ENCODE measurements at regions not wholly inside any gene's neighbourhood (a gene's known extent, or its start where the extent isn't known, plus 50 kb on each side); places are given as distances from the start of the nearest gene placed in this dataset.
"Not testable (repeated sequence)": the region's sequence is repeated elsewhere in the genome, so short reads cannot be mapped to it uniquely, and the experiment has no call there.

GRCh38 chr2:185526161-185526560, 212.4 kb upstream of the FSIP2 start:
- DNase-seq, result no peak

GRCh38 chr2:185531721-185532120, 206.9 kb upstream of the FSIP2 start:
- DNase-seq, result no peak

- DNase-seq, result no peak
Measured at GRCh38 chr2:185537689-185538088, 200.9 kb upstream of the FSIP2 start.

- no peak for DNase-seq
Measured at GRCh38 chr2:185567196-185567595, 171.4 kb upstream of the FSIP2 start.

- no peak for DNase-seq
Measured at GRCh38 chr2:185567940-185568339, 170.7 kb upstream of the FSIP2 start.

GRCh38 chr2:185578322-185578721, 160.3 kb upstream of the FSIP2 start:
- DNase-seq, result no peak

- DNase-seq, result no peak
Measured at GRCh38 chr2:185583058-185583816, 155.4 kb upstream of the FSIP2 start.

GRCh38 chr2:185585165-185585564, 153.4 kb upstream of the FSIP2 start:
- not testable (repeated sequence) for DNase-seq

GRCh38 chr2:185591276-185591675, 147.3 kb upstream of the FSIP2 start:
- DNase-seq, result not testable (repeated sequence)

GRCh38 chr2:185607945-185608344, 130.7 kb upstream of the FSIP2 start:
- DNase-seq, result no peak

GRCh38 chr2:185608799-185609198, 129.8 kb upstream of the FSIP2 start:
- no peak for DNase-seq

- no peak for DNase-seq
Measured at GRCh38 chr2:185610301-185610700, 128.3 kb upstream of the FSIP2 start.

GRCh38 chr2:185618625-185619024, 120.0 kb upstream of the FSIP2 start:
- no peak for DNase-seq

GRCh38 chr2:185625604-185626003, 113.0 kb upstream of the FSIP2 start:
- no peak for DNase-seq

- no peak for DNase-seq
Measured at GRCh38 chr2:185628985-185629384, 109.6 kb upstream of the FSIP2 start.

GRCh38 chr2:185633621-185634020, 105.0 kb upstream of the FSIP2 start:
- no peak for DNase-seq

- no peak for DNase-seq
Measured at GRCh38 chr2:185638771-185639170, 99.8 kb upstream of the FSIP2 start.

- no peak for DNase-seq
Measured at GRCh38 chr2:185640588-185640987, 98.0 kb upstream of the FSIP2 start.

GRCh38 chr2:185643434-185643833, 95.2 kb upstream of the FSIP2 start:
- DNase-seq, result no peak

GRCh38 chr2:185644828-185645227, 93.8 kb upstream of the FSIP2 start:
- DNase-seq, result no peak

GRCh38 chr2:185645529-185645928, 93.1 kb upstream of the FSIP2 start:
- DNase-seq, result no peak

- DNase-seq, result no peak
Measured at GRCh38 chr2:185658750-185659149, 79.9 kb upstream of the FSIP2 start.

GRCh38 chr2:185663811-185664210, 74.8 kb upstream of the FSIP2 start:
- DNase-seq, result no peak

- DNase-seq, result no peak
Measured at GRCh38 chr2:185664384-185664783, 74.2 kb upstream of the FSIP2 start.

- no peak for DNase-seq
Measured at GRCh38 chr2:185665251-185665814, 73.3 kb upstream of the FSIP2 start.
